Muscle layer of duodenum (tissue), 2 donors: ENCODE measurements at regions not wholly inside any gene's neighbourhood (a gene's known extent, or its start where the extent isn't known, plus 50 kb on each side); places are given as distances from the start of the nearest gene placed in this dataset.

ENCODE experiments used
- H3K27ac ChIP-seq: one replicate; pipeline ENCODE4 v1.7.0; 2013; ENCODE audit warnings: mild to moderate bottlenecking, low read length
- H3K27me3 ChIP-seq: one replicate; pipeline ENCODE4 v1.7.0; 2013; ENCODE audit warnings: low read depth, mild to moderate bottlenecking, control low read depth, low read length
- H3K36me3 ChIP-seq, 2 donors: one replicate each; pipeline ENCODE4 v1.7.0; 2013; ENCODE audit warnings: low read length in 2 of 2, control low read depth in 1 of 2, mild to moderate bottlenecking in 1 of 2; ENCODE audit not compliant: insufficient read depth in 2 of 2, control insufficient read depth in 1 of 2
- H3K4me1 ChIP-seq, 2 donors: one replicate each; pipeline ENCODE4 v1.7.0; 2013; ENCODE audit warnings: low read length in 2 of 2, mild to moderate bottlenecking in 2 of 2, control low read depth in 1 of 2, moderate library complexity in 1 of 2; ENCODE audit not compliant: insufficient read depth in 2 of 2, control insufficient read depth in 1 of 2
- H3K4me3 ChIP-seq, 2 donors: one replicate each; pipeline ENCODE4 v1.7.0; 2013; ENCODE audit warnings: low read length in 2 of 2, low read depth in 1 of 2, mild to moderate bottlenecking in 1 of 2
- H3K9me3 ChIP-seq, 2 donors: one replicate each; pipeline ENCODE4 v1.7.0; 2013; ENCODE audit warnings: low read length in 2 of 2, control low read depth in 1 of 2, mild to moderate bottlenecking in 1 of 2; ENCODE audit not compliant: control insufficient read depth in 1 of 2
- donor health status: healthy.

GRCh38 chr3:181860235-181860634 lies 148.5 kb downstream of the SOX2 start:
- H3K36me3 ChIP-seq, result no peaks in the 10 kb centered on the region
- H3K27ac ChIP-seq, result no peak overlapping the region
- no peaks in the 10 kb centered on the region for H3K9me3 ChIP-seq
- no peaks in the 10 kb centered on the region for H3K4me1 ChIP-seq
- no peak overlapping the region for H3K4me3 ChIP-seq
- no peaks in the 10 kb centered on the region for H3K27me3 ChIP-seq

- Histone ChIP-seq H3K9me3 (no peaks in the 10 kb centered on the region), H3K27ac (no peak overlapping the region), H3K27me3 (no peaks in the 10 kb centered on the region), H3K4me1 (no peaks in the 10 kb centered on the region), H3K4me3 (no peak overlapping the region), H3K36me3 (no peaks in the 10 kb centered on the region)
These were observed 150.8 kb downstream of the SOX2 start for GRCh38 chr3:181862502-181862901.

- Histone ChIP-seq H3K4me1 (no peaks in the 10 kb centered on the region), H3K27me3 (no peaks in the 10 kb centered on the region), H3K9me3 (no peaks in the 10 kb centered on the region), H3K4me3 (no peak overlapping the region), H3K27ac (no peak overlapping the region), H3K36me3 (no peaks in the 10 kb centered on the region)
These were observed 156.9 kb downstream of the SOX2 start for GRCh38 chr3:181868576-181869082.

GRCh38 chr3:181872887-181873286 lies 161.2 kb downstream of the SOX2 start:
- Histone ChIP-seq H3K27ac (no peak overlapping the region), H3K4me1 (no peaks in the 10 kb centered on the region), H3K4me3 (no peak overlapping the region), H3K27me3 (no peaks in the 10 kb centered on the region), H3K9me3 (no peaks in the 10 kb centered on the region), H3K36me3 (no peaks in the 10 kb centered on the region)

- Histone ChIP-seq H3K36me3 (no peaks in the 10 kb centered on the region), H3K27me3 (no peaks in the 10 kb centered on the region), H3K27ac (no peak overlapping the region), H3K4me3 (no peak overlapping the region), H3K4me1 (no peaks in the 10 kb centered on the region), H3K9me3 (no peaks in the 10 kb centered on the region)
These were observed 168.2 kb downstream of the SOX2 start for GRCh38 chr3:181879926-181880325.

GRCh38 chr3:181880331-181880730 lies 168.6 kb downstream of the SOX2 start:
- no peak overlapping the region for H3K4me3 ChIP-seq
- H3K27ac ChIP-seq, result no peak overlapping the region
- H3K9me3 ChIP-seq, result no peaks in the 10 kb centered on the region
- no peaks in the 10 kb centered on the region for H3K27me3 ChIP-seq
- no peaks in the 10 kb centered on the region for H3K4me1 ChIP-seq
- H3K36me3 ChIP-seq, result no peaks in the 10 kb centered on the region

- no peaks in the 10 kb centered on the region for H3K36me3 ChIP-seq
- H3K27ac ChIP-seq, result no peak overlapping the region
- no peaks in the 10 kb centered on the region for H3K27me3 ChIP-seq
- H3K4me1 ChIP-seq, result no peaks in the 10 kb centered on the region
- no peaks in the 10 kb centered on the region for H3K9me3 ChIP-seq
- H3K4me3 ChIP-seq, result no peak overlapping the region
These were observed 170.0 kb downstream of the SOX2 start for GRCh38 chr3:181881749-181882148.

- no peaks in the 10 kb centered on the region for H3K36me3 ChIP-seq
- no peak overlapping the region for H3K4me3 ChIP-seq
- no peaks in the 10 kb centered on the region for H3K4me1 ChIP-seq
- no peaks in the 10 kb centered on the region for H3K27me3 ChIP-seq
- no peaks in the 10 kb centered on the region for H3K9me3 ChIP-seq
- H3K27ac ChIP-seq, result no peak overlapping the region
These were observed 174.3 kb downstream of the SOX2 start for GRCh38 chr3:181885868-181886630.

GRCh38 chr3:181886676-181887075 lies 175.0 kb downstream of the SOX2 start:
- H3K4me3 ChIP-seq, result no peak overlapping the region
- no peaks in the 10 kb centered on the region for H3K9me3 ChIP-seq
- H3K36me3 ChIP-seq, result no peaks in the 10 kb centered on the region
- no peaks in the 10 kb centered on the region for H3K4me1 ChIP-seq
- H3K27me3 ChIP-seq, result no peaks in the 10 kb centered on the region
- no peak overlapping the region for H3K27ac ChIP-seq

- H3K36me3 ChIP-seq, result no peaks in the 10 kb centered on the region
- no peaks in the 10 kb centered on the region for H3K9me3 ChIP-seq
- H3K4me1 ChIP-seq, result no peaks in the 10 kb centered on the region
- H3K27ac ChIP-seq, result no peak overlapping the region
- no peaks in the 10 kb centered on the region for H3K27me3 ChIP-seq
- H3K4me3 ChIP-seq, result no peak overlapping the region
These were observed 176.0 kb downstream of the SOX2 start for GRCh38 chr3:181887685-181888084.

- Histone ChIP-seq H3K27ac (no peak overlapping the region), H3K9me3 (no peaks in the 10 kb centered on the region), H3K27me3 (no peaks in the 10 kb centered on the region), H3K4me3 (no peak overlapping the region), H3K4me1 (no peaks in the 10 kb centered on the region), H3K36me3 (no peaks in the 10 kb centered on the region)
These were observed 176.5 kb downstream of the SOX2 start for GRCh38 chr3:181888234-181888633.

GRCh38 chr3:181892848-181893247 lies 181.1 kb downstream of the SOX2 start:
- no peaks in the 10 kb centered on the region for H3K4me1 ChIP-seq
- no peaks in the 10 kb centered on the region for H3K36me3 ChIP-seq
- no peaks in the 10 kb centered on the region for H3K9me3 ChIP-seq
- no peaks in the 10 kb centered on the region for H3K27me3 ChIP-seq
- no peak overlapping the region for H3K27ac ChIP-seq
- no peak overlapping the region for H3K4me3 ChIP-seq
